HepG2 (cell line): ENCODE measurements at regions not wholly inside any gene's neighbourhood (a gene's known extent, or its start where the extent isn't known, plus 50 kb on each side); places are given as distances from the start of the nearest gene placed in this dataset.

Experiments used
- ATRX ChIP-seq: sonication (generic); formaldehyde crosslinking; IDR thresholded peaks from 2 replicates; pipeline ENCODE4 v1.4.0; 2020; ENCODE audit warnings: missing genetic modification reagents, borderline replicate concordance
- FOXA3 ChIP-seq: IDR thresholded peaks from 2 replicates; pipeline ENCODE4 v1.6.1; 2016; ENCODE audit warnings: missing genetic modification reagents, missing compliant biosample characterization
- GABPA ChIP-seq, 2 experiments: IDR thresholded peaks; 2 replicates each; pipeline ENCODE4 v1.6.1; 2011 to 2016; ENCODE audit warnings: low read depth in 2 of 2, low read length in 1 of 2, missing biosample characterization in 1 of 2, missing genetic modification characterization in 1 of 2
- IKZF4 ChIP-seq: sonication (generic); formaldehyde crosslinking; IDR thresholded peaks from 2 replicates; pipeline ENCODE4 v1.5.1; 2020; ENCODE audit warnings: borderline replicate concordance, mild to moderate bottlenecking, low read depth, missing genetic modification reagents; ENCODE audit errors: not compliant biosample characterization
- NFE2L1 ChIP-seq: sonication (generic); formaldehyde crosslinking; IDR thresholded peaks from 2 replicates; pipeline ENCODE4 v1.4.0; 2020; ENCODE audit warnings: missing genetic modification reagents, mild to moderate bottlenecking, borderline replicate concordance
- SIN3B ChIP-seq: fragments of 150-350 bp; IDR thresholded peaks from 2 replicates; pipeline ENCODE4 v1.6.1; 2014; ENCODE audit warnings: low read length
- TEAD3 ChIP-seq: optimal IDR thresholded peaks from 2 replicates; pipeline ENCODE3; 2016; ENCODE audit warnings: borderline replicate concordance
- ZBTB38 ChIP-seq: sonication (generic); formaldehyde crosslinking; IDR thresholded peaks from 2 replicates; pipeline ENCODE4 v1.5.1; 2020; ENCODE audit warnings: mild to moderate bottlenecking, missing genetic modification reagents
- ZNF160 ChIP-seq: sonication (generic); formaldehyde crosslinking; IDR thresholded peaks from 2 replicates; pipeline ENCODE4 v1.8.0; 2022; ENCODE audit warnings: mild to moderate bottlenecking, inconsistent platforms, missing genetic modification reagents
- ZNF180 ChIP-seq: sonication (generic); formaldehyde crosslinking; IDR thresholded peaks from 2 replicates; pipeline ENCODE4 v1.4.0; 2020; ENCODE audit warnings: low read depth, missing genetic modification reagents, borderline replicate concordance
- ZNF260 ChIP-seq: sonication (generic); formaldehyde crosslinking; IDR thresholded peaks from 2 replicates; pipeline ENCODE4 v1.4.0; 2020; ENCODE audit warnings: missing genetic modification reagents, low read depth, mild to moderate bottlenecking, borderline replicate concordance
- ZNF263 ChIP-seq: sonication (generic); formaldehyde crosslinking; IDR thresholded peaks from 2 replicates; pipeline ENCODE4 v1.4.0; 2020; ENCODE audit warnings: missing genetic modification reagents
- ZNF30 ChIP-seq: sonication (generic); formaldehyde crosslinking; IDR thresholded peaks from 2 replicates; pipeline ENCODE4 v1.5.0; 2020; ENCODE audit warnings: mild to moderate bottlenecking, missing genetic modification reagents
- ZNF605 ChIP-seq: sonication (generic); formaldehyde crosslinking; IDR thresholded peaks from 2 replicates; pipeline ENCODE4 v1.8.0; 2022; ENCODE audit warnings: mild to moderate bottlenecking, missing genetic modification reagents
- ZNF768 ChIP-seq: sonication (generic); formaldehyde crosslinking; IDR thresholded peaks from 2 replicates; pipeline ENCODE4 v1.4.0; 2020; ENCODE audit warnings: missing genetic modification reagents
- ZSCAN31 ChIP-seq: sonication (generic); formaldehyde crosslinking; IDR thresholded peaks from 2 replicates; pipeline ENCODE4 v1.5.0; 2020; ENCODE audit warnings: low read depth, mild to moderate bottlenecking, missing genetic modification reagents
- TF ChIP-seq, protein P1 (sequence below): IDR thresholded peaks from 2 replicates; pipeline ENCODE4 v1.4.0; 2020; ENCODE audit warnings: mild to moderate bottlenecking, missing genetic modification reagents
- TF ChIP-seq, protein P2 (sequence below): sonication (generic); formaldehyde crosslinking; IDR thresholded peaks from 2 replicates; pipeline ENCODE4 v1.5.0; 2020; ENCODE audit warnings: mild to moderate bottlenecking, missing genetic modification reagents, moderate library complexity
- TF ChIP-seq, protein P3 (sequence below): sonication (generic); formaldehyde crosslinking; IDR thresholded peaks from 2 replicates; pipeline ENCODE4 v1.8.0; 2022; ENCODE audit warnings: mild to moderate bottlenecking, missing genetic modification reagents, moderate library complexity
- TF ChIP-seq, protein P4 (sequence below): IDR thresholded peaks from 2 replicates; pipeline ENCODE4 v1.6.1; 2016; ENCODE audit warnings: mild to moderate bottlenecking
- TF ChIP-seq, protein P5 (sequence below): sonication (generic); formaldehyde crosslinking; IDR thresholded peaks from 2 replicates; pipeline ENCODE4 v1.5.0; 2020; ENCODE audit warnings: mild to moderate bottlenecking, missing genetic modification reagents

DNA sequence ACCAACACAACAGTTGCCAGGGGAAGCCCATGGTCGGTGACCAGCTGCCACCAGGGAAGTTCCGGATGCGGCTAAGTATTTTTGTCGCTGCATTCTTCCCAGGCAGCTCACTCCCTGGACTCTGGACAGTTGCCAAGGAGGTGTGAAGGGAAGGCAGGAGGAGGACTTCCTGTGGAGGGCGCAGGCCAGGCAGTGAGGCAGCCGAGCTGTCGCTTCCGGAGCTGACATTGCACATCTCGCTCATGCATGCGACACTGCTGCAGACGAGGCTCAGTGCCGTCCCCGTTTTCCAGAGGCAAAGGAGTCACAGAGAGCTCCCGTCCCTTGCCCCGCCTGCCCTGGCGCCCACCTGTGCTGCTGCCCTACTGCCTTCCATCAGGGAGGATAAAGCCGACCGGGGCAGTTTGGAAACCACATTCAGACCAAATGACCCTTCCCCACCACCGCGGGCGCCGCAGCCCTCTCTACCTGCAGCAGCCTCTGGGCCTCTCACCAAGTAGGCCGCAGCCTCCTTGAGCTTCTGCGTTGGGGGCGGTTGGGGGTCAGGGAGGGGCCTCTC is 81.4 kb downstream of the NENF start (continued):
- TF ChIP-seq, protein P1, sequence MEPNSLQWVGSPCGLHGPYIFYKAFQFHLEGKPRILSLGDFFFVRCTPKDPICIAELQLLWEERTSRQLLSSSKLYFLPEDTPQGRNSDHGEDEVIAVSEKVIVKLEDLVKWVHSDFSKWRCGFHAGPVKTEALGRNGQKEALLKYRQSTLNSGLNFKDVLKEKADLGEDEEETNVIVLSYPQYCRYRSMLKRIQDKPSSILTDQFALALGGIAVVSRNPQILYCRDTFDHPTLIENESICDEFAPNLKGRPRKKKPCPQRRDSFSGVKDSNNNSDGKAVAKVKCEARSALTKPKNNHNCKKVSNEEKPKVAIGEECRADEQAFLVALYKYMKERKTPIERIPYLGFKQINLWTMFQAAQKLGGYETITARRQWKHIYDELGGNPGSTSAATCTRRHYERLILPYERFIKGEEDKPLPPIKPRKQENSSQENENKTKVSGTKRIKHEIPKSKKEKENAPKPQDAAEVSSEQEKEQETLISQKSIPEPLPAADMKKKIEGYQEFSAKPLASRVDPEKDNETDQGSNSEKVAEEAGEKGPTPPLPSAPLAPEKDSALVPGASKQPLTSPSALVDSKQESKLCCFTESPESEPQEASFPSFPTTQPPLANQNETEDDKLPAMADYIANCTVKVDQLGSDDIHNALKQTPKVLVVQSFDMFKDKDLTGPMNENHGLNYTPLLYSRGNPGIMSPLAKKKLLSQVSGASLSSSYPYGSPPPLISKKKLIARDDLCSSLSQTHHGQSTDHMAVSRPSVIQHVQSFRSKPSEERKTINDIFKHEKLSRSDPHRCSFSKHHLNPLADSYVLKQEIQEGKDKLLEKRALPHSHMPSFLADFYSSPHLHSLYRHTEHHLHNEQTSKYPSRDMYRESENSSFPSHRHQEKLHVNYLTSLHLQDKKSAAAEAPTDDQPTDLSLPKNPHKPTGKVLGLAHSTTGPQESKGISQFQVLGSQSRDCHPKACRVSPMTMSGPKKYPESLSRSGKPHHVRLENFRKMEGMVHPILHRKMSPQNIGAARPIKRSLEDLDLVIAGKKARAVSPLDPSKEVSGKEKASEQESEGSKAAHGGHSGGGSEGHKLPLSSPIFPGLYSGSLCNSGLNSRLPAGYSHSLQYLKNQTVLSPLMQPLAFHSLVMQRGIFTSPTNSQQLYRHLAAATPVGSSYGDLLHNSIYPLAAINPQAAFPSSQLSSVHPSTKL = peak; percentile 24; the same call in 1 of the 2 replicates
- peak; percentile 68 for TF ChIP-seq ZNF263
- TF ChIP-seq, protein P2, sequence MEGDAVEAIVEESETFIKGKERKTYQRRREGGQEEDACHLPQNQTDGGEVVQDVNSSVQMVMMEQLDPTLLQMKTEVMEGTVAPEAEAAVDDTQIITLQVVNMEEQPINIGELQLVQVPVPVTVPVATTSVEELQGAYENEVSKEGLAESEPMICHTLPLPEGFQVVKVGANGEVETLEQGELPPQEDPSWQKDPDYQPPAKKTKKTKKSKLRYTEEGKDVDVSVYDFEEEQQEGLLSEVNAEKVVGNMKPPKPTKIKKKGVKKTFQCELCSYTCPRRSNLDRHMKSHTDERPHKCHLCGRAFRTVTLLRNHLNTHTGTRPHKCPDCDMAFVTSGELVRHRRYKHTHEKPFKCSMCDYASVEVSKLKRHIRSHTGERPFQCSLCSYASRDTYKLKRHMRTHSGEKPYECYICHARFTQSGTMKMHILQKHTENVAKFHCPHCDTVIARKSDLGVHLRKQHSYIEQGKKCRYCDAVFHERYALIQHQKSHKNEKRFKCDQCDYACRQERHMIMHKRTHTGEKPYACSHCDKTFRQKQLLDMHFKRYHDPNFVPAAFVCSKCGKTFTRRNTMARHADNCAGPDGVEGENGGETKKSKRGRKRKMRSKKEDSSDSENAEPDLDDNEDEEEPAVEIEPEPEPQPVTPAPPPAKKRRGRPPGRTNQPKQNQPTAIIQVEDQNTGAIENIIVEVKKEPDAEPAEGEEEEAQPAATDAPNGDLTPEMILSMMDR (CRISPR knock-in tag) = peak; percentile 32; the same call in 1 of the 2 replicates
- TF ChIP-seq, protein P3, sequence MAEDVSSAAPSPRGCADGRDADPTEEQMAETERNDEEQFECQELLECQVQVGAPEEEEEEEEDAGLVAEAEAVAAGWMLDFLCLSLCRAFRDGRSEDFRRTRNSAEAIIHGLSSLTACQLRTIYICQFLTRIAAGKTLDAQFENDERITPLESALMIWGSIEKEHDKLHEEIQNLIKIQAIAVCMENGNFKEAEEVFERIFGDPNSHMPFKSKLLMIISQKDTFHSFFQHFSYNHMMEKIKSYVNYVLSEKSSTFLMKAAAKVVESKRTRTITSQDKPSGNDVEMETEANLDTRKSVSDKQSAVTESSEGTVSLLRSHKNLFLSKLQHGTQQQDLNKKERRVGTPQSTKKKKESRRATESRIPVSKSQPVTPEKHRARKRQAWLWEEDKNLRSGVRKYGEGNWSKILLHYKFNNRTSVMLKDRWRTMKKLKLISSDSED (CRISPR knock-in tag) = no peak
- no peak for TF ChIP-seq SIN3B
- TF ChIP-seq, protein P4, sequence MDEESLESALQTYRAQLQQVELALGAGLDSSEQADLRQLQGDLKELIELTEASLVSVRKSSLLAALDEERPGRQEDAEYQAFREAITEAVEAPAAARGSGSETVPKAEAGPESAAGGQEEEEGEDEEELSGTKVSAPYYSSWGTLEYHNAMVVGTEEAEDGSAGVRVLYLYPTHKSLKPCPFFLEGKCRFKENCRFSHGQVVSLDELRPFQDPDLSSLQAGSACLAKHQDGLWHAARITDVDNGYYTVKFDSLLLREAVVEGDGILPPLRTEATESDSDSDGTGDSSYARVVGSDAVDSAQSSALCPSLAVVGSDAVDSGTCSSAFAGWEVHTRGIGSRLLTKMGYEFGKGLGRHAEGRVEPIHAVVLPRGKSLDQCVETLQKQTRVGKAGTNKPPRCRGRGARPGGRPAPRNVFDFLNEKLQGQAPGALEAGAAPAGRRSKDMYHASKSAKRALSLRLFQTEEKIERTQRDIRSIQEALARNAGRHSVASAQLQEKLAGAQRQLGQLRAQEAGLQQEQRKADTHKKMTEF (CRISPR knock-in tag) = 0 out of 2 replicates have a peak, but pooled peaks have one; percentile 16
- 0 out of 2 replicates have a peak, but pooled peaks have one; percentile 24 for TF ChIP-seq ZSCAN31 (CRISPR knock-in tag)
- no peak for TF ChIP-seq ZNF768 (CRISPR knock-in tag)
- 0 out of 2 replicates have a peak, but pooled peaks have one; percentile 17 for TF ChIP-seq FOXA3
- TF ChIP-seq ZNF260 = no peak
- TF ChIP-seq TEAD3 (CRISPR knock-in tag) = peak; percentile 53
- no peak for TF ChIP-seq ZNF30 (CRISPR knock-in tag)
- peak; percentile 49 for TF ChIP-seq GABPA (IDR thresholded peaks at IDR 0.05; ENCODE audit: low read depth, low read length)
- TF ChIP-seq GABPA (CRISPR knock-in tag; IDR thresholded peaks at IDR 0.05; ENCODE audit: low read depth) = peak; percentile 81
- no peak for TF ChIP-seq ZNF160
- TF ChIP-seq ATRX (CRISPR knock-in tag) = no peak
- peak; percentile 38; the same call in 1 of the 2 replicates for TF ChIP-seq ZBTB38 (CRISPR knock-in tag)
- TF ChIP-seq IKZF4 (CRISPR knock-in tag) = no peak
- no peak for TF ChIP-seq ZNF180
- no peak for TF ChIP-seq ZNF605 (CRISPR knock-in tag)
- TF ChIP-seq, protein P5, sequence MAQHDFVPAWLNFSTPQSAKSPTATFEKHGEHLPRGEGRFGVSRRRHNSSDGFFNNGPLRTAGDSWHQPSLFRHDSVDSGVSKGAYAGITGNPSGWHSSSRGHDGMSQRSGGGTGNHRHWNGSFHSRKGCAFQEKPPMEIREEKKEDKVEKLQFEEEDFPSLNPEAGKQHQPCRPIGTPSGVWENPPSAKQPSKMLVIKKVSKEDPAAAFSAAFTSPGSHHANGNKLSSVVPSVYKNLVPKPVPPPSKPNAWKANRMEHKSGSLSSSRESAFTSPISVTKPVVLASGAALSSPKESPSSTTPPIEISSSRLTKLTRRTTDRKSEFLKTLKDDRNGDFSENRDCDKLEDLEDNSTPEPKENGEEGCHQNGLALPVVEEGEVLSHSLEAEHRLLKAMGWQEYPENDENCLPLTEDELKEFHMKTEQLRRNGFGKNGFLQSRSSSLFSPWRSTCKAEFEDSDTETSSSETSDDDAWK (CRISPR knock-in tag) = no peak
- TF ChIP-seq NFE2L1 = no peak
